H1 (cell line): ENCODE measurements at regions not wholly inside any gene's neighbourhood (a gene's known extent, or its start where the extent isn't known, plus 50 kb on each side); places are given as distances from the start of the nearest gene placed in this dataset.

Experiments
- CBX8 ChIP-seq: fragments of 300-800, 300-1000 bp; sonication (generic); IDR thresholded peaks from 2 replicates; pipeline ENCODE4 v1.7.1; 2016; ENCODE audit warnings: low read depth, low read length, borderline replicate concordance
- EZH2 ChIP-seq: fragments of 200-600 bp; sonication (generic); IDR thresholded peaks from 2 replicates; pipeline ENCODE4 v1.7.1; 2012; ENCODE audit warnings: low read depth, mild to moderate bottlenecking, moderate library complexity, low read length, inconsistent platforms; ENCODE audit not compliant: severe bottlenecking
- GABPA ChIP-seq: IDR thresholded peaks from 2 replicates; pipeline ENCODE4 v1.6.1; 2011; ENCODE audit warnings: mild to moderate bottlenecking, low read length, moderate library complexity, borderline replicate concordance; ENCODE audit not compliant: insufficient read depth
- NRF1 ChIP-seq: IDR thresholded peaks from 2 replicates; pipeline ENCODE4 v1.6.1; 2011; ENCODE audit warnings: mild to moderate bottlenecking, low read depth, low read length, improper control_type of control experiment
- PHF8 ChIP-seq: fragments of 200-600 bp; sonication (generic); conservative IDR thresholded peaks from 2 replicates; pipeline ENCODE4 v1.7.1; 2012; ENCODE audit warnings: low read depth, mild to moderate bottlenecking, inconsistent platforms, low read length, moderate library complexity
- SP4 ChIP-seq: IDR thresholded peaks from 2 replicates; pipeline ENCODE4 v1.6.1; 2012; ENCODE audit warnings: low read length, inconsistent platforms

DNA sequence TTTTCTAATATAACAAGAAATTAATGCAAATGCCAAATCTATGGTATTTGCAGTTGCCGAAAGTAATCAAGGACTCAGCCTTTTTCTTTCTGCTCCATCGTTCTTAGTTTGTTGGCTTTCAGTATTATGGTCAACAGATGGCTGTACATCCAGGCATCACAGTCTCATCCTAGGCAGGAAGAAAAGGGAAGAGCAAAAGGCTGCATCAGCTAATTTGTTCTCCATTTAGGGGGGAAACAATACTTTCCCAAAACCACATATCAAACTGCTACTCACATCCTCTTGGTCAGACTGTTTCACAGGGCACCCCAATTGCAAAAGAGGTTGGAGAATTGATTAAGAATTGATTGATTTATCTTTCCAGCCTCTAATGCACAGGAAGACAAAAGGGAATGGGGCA is 89.3 kb downstream of the MDH1 start (continued):
- no peak for TF ChIP-seq NRF1
- TF ChIP-seq SP4: no peak
- no peak for TF ChIP-seq PHF8
- no peak for TF ChIP-seq GABPA
- TF ChIP-seq CBX8: no peak
- no peak for TF ChIP-seq EZH2
